Mesothelial cell of epicardium (in vitro differentiated cells): ENCODE measurements at regions not wholly inside any gene's neighbourhood (a gene's known extent, or its start where the extent isn't known, plus 50 kb on each side); places are given as distances from the start of the nearest gene placed in this dataset.

Source experiments
- DNase-seq, 2 experiments: peaks; one replicate each; pipeline ENCODE4 v3.0.0; 2021; ENCODE audit warnings: low spot score in 2 of 2; ENCODE audit not compliant: unreplicated experiment in 2 of 2
- H3K27ac Mint-ChIP-seq: 2 replicates; pipeline ENCODE4 v1.8.0; 2021; ENCODE audit warnings: mixed read lengths
- H3K27me3 Mint-ChIP-seq: 2 replicates; pipeline ENCODE4 v1.8.0; 2021; ENCODE audit warnings: low read depth, mixed read lengths
- H3K36me3 Mint-ChIP-seq: 2 replicates; pipeline ENCODE4 v1.8.0; 2021; ENCODE audit warnings: mixed read lengths
- H3K4me1 Mint-ChIP-seq: 2 replicates; pipeline ENCODE4 v1.8.0; 2021; ENCODE audit warnings: mixed read lengths
- H3K4me3 Mint-ChIP-seq: 2 replicates; pipeline ENCODE4 v1.8.0; 2021; ENCODE audit warnings: mild to moderate bottlenecking, moderate library complexity, mixed read lengths
- H3K9me3 Mint-ChIP-seq: 2 replicates; pipeline ENCODE4 v1.8.0; 2021; ENCODE audit warnings: mixed read lengths
- TF ChIP-seq, protein P1 (sequence below): fragments of 200-600 bp; sonication (generic); IDR thresholded peaks from one replicate; pipeline ENCODE4 v1.5.0; 2021; ENCODE audit warnings: antibody characterized with exemption; ENCODE audit not compliant: unreplicated experiment

DNA sequence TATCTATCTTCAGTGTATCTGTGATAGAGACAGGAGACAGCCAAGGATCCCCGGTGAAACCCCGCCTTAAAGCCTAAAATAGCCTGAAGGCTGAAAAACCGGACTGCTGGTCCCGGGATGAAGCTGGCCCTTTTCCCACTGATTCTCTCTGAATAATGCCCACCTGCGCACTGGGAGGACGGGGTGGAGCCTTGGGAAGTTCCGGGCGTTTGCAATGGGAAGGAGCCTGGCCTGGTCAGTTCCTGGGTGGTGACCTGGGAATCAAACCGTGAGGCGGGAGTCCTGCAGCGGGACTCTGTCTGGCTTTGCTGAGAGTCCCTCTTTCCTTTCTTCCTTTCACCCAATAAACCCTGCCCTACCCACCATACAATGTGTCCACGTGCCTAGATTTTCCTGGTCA lies 157.9 kb downstream of the C3orf38 start:
- peaks cover 11% of the 10 kb centered on the region for H3K4me1 Mint-ChIP-seq
- no peak overlapping the region for H3K27ac Mint-ChIP-seq
- H3K9me3 Mint-ChIP-seq, result no peaks in the 10 kb centered on the region
- H3K36me3 Mint-ChIP-seq, result no peaks in the 10 kb centered on the region
- no peak for DNase-seq
- H3K4me3 Mint-ChIP-seq, result peak overlapping the region; percentile 13
- TF ChIP-seq, protein P1, sequence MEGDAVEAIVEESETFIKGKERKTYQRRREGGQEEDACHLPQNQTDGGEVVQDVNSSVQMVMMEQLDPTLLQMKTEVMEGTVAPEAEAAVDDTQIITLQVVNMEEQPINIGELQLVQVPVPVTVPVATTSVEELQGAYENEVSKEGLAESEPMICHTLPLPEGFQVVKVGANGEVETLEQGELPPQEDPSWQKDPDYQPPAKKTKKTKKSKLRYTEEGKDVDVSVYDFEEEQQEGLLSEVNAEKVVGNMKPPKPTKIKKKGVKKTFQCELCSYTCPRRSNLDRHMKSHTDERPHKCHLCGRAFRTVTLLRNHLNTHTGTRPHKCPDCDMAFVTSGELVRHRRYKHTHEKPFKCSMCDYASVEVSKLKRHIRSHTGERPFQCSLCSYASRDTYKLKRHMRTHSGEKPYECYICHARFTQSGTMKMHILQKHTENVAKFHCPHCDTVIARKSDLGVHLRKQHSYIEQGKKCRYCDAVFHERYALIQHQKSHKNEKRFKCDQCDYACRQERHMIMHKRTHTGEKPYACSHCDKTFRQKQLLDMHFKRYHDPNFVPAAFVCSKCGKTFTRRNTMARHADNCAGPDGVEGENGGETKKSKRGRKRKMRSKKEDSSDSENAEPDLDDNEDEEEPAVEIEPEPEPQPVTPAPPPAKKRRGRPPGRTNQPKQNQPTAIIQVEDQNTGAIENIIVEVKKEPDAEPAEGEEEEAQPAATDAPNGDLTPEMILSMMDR, result no peak
- peaks cover 7% of the 10 kb centered on the region for H3K27me3 Mint-ChIP-seq

DNA sequence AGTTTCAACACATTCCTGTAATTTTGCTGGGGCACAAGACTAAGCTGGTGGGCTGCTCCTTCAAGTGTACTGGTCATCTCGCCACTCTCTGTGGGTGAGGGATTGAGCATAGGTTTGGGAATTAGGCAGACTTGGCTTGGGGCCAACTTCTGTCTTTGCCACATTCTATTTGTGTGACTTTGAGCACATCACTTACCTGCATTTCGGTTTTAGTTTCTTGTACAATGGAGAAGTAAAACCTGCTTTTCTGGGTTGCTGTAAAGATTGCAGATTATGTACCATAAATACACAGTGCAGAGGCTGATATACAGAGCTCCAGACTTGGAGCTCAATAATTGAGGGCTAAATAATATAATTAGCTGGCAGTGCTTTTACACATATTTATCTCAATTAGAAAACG lies 162.1 kb downstream of the C3orf38 start:
- no peaks in the 10 kb centered on the region for H3K9me3 Mint-ChIP-seq
- peaks cover 11% of the 10 kb centered on the region for H3K4me1 Mint-ChIP-seq
- H3K36me3 Mint-ChIP-seq, result no peaks in the 10 kb centered on the region
- TF ChIP-seq, protein P1, result no peak
- no peak for DNase-seq
- H3K27me3 Mint-ChIP-seq, result peaks cover 7% of the 10 kb centered on the region
- H3K4me3 Mint-ChIP-seq, result no peak overlapping the region
- H3K27ac Mint-ChIP-seq, result no peak overlapping the region

DNA sequence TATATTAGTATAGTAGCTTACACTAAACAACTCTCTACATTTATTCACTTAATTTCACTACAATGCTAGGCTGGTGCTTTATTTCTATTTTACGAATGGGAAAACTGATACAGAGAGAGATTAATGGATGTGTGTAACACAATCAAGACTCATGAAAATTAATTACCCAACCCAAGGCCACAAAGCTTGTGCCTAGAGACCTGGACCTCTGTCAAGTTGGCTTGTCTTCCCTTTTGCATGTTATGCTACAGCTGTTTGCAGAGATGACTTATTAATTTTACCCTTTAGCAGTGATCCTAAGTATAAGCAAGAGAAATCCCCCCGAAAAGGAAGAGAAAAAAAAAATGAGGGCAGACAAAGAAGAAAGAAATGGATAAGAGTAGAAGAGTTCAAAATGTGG lies 162.5 kb downstream of the C3orf38 start:
- H3K27ac Mint-ChIP-seq, result no peak overlapping the region
- H3K9me3 Mint-ChIP-seq, result no peaks in the 10 kb centered on the region
- TF ChIP-seq, protein P1, result no peak
- H3K36me3 Mint-ChIP-seq, result no peaks in the 10 kb centered on the region
- no peak overlapping the region for H3K4me3 Mint-ChIP-seq
- H3K4me1 Mint-ChIP-seq, result peaks cover 11% of the 10 kb centered on the region
- H3K27me3 Mint-ChIP-seq, result peaks cover 5% of the 10 kb centered on the region
- DNase-seq, result no peak

DNA sequence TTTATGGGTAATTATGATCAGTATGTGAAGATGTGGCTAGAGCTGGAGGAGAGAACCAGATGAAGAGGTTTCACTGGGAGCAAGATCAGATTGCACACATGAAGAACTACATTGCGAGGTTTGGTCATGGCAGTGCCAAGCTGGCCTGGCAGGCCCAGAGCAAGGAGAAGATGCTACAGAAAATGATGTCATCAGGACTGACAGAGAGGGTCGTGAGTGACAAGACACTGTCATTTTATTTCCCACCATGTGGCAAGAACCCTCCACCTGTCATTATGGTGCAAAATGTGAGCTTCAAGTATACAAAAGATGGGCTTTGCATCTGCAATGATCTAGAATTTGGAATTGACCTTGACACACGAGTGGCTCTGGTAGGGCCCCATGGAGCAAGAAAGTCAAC lies 168.3 kb downstream of the C3orf38 start:
- Mint-ChIP-seq H3K27ac (no peak overlapping the region), H3K27me3 (peaks cover 3% of the 10 kb centered on the region), H3K4me3 (no peak overlapping the region), H3K4me1 (peaks cover 9% of the 10 kb centered on the region), H3K9me3 (peaks cover 3% of the 10 kb centered on the region), H3K36me3 (no peaks in the 10 kb centered on the region)
- no peak for DNase-seq
- TF ChIP-seq, protein P1, result no peak

DNA sequence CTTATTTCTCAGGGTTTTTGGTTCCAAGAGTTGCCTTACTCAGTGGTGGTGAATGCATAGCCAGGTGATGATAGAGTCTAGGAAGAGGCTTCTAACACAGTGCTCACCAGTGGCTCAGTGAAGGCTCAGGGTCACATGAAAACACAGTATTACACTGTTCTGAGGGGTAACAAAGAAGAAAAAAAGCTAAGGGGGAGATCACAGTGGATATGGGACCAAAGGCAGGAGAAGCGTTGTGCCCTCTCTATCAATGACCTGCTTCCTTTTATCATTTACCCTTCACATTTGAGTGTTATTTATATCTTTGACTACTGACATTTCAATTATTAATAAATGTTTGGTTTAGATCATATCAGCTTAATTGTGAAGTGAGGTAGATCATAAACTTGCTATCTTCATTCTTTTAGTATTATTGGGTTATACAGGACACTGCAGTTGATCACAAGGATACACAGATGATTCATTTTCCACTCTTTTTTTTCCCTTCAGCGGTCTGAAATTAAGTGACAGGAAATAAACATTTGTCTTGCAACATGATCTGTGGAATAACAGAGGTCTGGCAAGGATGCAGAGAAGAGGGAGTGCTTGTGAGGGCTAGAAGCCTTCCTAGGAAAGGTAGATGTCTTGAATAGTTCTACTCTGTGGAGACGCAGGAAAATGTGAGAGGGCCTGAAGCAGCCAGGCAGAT lies 171.7 kb downstream of the C3orf38 start:
- Mint-ChIP-seq H3K4me3 (no peak overlapping the region), H3K27me3 (peaks cover 18% of the 10 kb centered on the region), H3K36me3 (no peaks in the 10 kb centered on the region), H3K27ac (no peak overlapping the region), H3K9me3 (peaks cover 3% of the 10 kb centered on the region), H3K4me1 (peaks cover 9% of the 10 kb centered on the region)
- TF ChIP-seq, protein P1, result no peak
- no peak for DNase-seq

DNA sequence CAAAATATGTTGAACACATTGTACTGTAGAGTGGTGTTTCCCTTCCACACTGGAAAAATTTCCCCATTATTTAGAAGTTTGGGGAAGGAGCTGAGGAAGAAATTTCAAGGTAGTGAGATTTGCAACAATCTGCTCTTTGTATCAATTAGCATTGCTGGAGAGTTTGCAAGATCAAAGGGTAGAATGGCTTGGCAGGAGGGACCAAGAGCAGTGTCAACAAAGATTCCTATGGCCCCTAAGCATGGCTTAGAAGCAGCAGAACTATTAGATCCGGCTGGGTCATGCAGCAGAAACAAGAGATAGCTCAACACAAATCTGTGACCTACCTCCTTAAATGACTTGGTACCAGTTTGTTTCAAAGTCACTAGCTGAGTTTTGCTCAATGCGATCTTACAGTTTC lies 175.0 kb downstream of the C3orf38 start:
- TF ChIP-seq, protein P1, result no peak
- no peak for DNase-seq
- peaks cover 15% of the 10 kb centered on the region for H3K27me3 Mint-ChIP-seq
- no peak overlapping the region for H3K27ac Mint-ChIP-seq
- no peaks in the 10 kb centered on the region for H3K36me3 Mint-ChIP-seq
- no peaks in the 10 kb centered on the region for H3K9me3 Mint-ChIP-seq
- H3K4me1 Mint-ChIP-seq, result peaks cover 9% of the 10 kb centered on the region
- H3K4me3 Mint-ChIP-seq, result no peak overlapping the region
